GM12891 (cell line): ENCODE measurements at regions not wholly inside any gene's neighbourhood (a gene's known extent, or its start where the extent isn't known, plus 50 kb on each side); places are given as distances from the start of the nearest gene placed in this dataset.

Experiments
- POLR2A ChIP-seq: IDR thresholded peaks from 2 replicates; pipeline ENCODE4 v1.6.1; 2011; ENCODE audit warnings: low read depth, low read length, control low read depth
- POLR2AphosphoS5 ChIP-seq: IDR thresholded peaks from 2 replicates; pipeline ENCODE4 v1.6.1; 2011; ENCODE audit warnings: low read depth, low read length, control low read depth
- SPI1 ChIP-seq: IDR thresholded peaks from 2 replicates; pipeline ENCODE4 v1.6.1; 2011; ENCODE audit warnings: low read depth, low read length, control low read depth
- TAF1 ChIP-seq: IDR thresholded peaks from 2 replicates; pipeline ENCODE4 v1.6.1; 2011; ENCODE audit warnings: low read depth, low read length, control low read depth

DNA sequence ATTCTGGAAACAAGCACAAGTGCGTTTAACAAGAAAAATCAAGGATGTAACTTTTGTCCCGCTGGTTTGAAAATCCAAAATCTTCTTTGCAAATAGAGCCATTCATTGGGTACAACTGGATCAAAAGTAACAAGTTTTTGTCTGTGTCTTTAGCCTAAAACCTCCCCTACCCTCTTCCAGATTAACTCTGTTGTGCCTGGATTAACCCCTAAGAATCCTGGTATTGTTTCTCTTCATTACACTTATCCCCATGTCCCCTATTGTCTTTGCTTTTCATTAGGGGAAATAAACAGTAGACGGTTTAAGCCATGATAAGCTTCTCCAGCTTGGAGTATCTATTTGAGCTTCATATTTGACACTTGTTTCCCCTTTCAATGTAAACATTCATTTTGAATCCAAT is 242.1 kb upstream of the ARGLU1 start:
- TF ChIP-seq POLR2AphosphoS5, result no peak
- no peak for TF ChIP-seq POLR2A
- TF ChIP-seq SPI1, result no peak
- TF ChIP-seq TAF1, result no peak
